Right atrium auricular region (tissue), 2 donors: ENCODE measurements at regions not wholly inside any gene's neighbourhood (a gene's known extent, or its start where the extent isn't known, plus 50 kb on each side); places are given as distances from the start of the nearest gene placed in this dataset.
"Not testable (repeated sequence)": the region's sequence is repeated elsewhere in the genome, so short reads cannot be mapped to it uniquely, and the experiment has no call there.

Experiments
- DNase-seq: peaks from one replicate; pipeline ENCODE4 v3.0.0-alpha.2; 2019; ENCODE audit warnings: low spot score
- H3K27ac ChIP-seq, 2 donors: fragments of 200-600 bp; sonication (generic); 1 replicate in 1 of 2; 2 replicates in 1 of 2; pipeline ENCODE4 v1.5.1; 2016 to 2019
- H3K27me3 ChIP-seq, 2 donors: fragments of 200-600 bp; sonication (generic); one replicate each; pipeline versions ENCODE4 v1.5.1 to v1.6.0; 2017 to 2019
- H3K36me3 ChIP-seq: fragments of 200-600 bp; sonication (generic); one replicate; pipeline ENCODE4 v1.5.1; 2016
- H3K4me1 ChIP-seq, 2 donors: fragments of 200-600 bp; sonication (generic); one replicate each; pipeline versions ENCODE4 v1.5.1 to v1.6.0; 2017 to 2019
- H3K4me3 ChIP-seq, 2 donors: fragments of 200-600 bp; sonication (generic); 1 replicate in 1 of 2; 2 replicates in 1 of 2; pipeline ENCODE4 v1.5.1; 2017 to 2019; ENCODE audit warnings: mild to moderate bottlenecking in 1 of 2, moderate library complexity in 1 of 2
- H3K9me3 ChIP-seq, 2 donors: fragments of 200-600 bp; sonication (generic); one replicate each; pipeline ENCODE4 v1.5.1; 2019
- TF ChIP-seq, protein P1 (sequence below), 2 donors: fragments of 200-600 bp; sonication (generic); IDR thresholded peaks; one replicate each; pipeline ENCODE4 v1.5.1; 2019; ENCODE audit warnings: antibody characterized with exemption in 2 of 2

GRCh38 chr15:81885135-81885534, 160.7 kb downstream of the MEX3B start:
- H3K36me3 ChIP-seq: no peaks in the 10 kb centered on the region
- no peaks in the 10 kb centered on the region for H3K27me3 ChIP-seq
- TF ChIP-seq, protein P1, sequence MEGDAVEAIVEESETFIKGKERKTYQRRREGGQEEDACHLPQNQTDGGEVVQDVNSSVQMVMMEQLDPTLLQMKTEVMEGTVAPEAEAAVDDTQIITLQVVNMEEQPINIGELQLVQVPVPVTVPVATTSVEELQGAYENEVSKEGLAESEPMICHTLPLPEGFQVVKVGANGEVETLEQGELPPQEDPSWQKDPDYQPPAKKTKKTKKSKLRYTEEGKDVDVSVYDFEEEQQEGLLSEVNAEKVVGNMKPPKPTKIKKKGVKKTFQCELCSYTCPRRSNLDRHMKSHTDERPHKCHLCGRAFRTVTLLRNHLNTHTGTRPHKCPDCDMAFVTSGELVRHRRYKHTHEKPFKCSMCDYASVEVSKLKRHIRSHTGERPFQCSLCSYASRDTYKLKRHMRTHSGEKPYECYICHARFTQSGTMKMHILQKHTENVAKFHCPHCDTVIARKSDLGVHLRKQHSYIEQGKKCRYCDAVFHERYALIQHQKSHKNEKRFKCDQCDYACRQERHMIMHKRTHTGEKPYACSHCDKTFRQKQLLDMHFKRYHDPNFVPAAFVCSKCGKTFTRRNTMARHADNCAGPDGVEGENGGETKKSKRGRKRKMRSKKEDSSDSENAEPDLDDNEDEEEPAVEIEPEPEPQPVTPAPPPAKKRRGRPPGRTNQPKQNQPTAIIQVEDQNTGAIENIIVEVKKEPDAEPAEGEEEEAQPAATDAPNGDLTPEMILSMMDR (IDR thresholded peaks at IDR 0.05): no peak
- no peaks in the 10 kb centered on the region for H3K4me1 ChIP-seq
- H3K27ac ChIP-seq: no peak overlapping the region
- DNase-seq: no peak
- H3K4me3 ChIP-seq: no peak overlapping the region
- H3K9me3 ChIP-seq: no peaks in the 10 kb centered on the region

GRCh38 chr15:81882504-81882903, 163.3 kb downstream of the MEX3B start:
- H3K4me1 ChIP-seq: peaks cover 0 to 3% of the 10 kb centered on the region in 2 donors
- no peak overlapping the region for H3K4me3 ChIP-seq
- no peak for DNase-seq
- no peaks in the 10 kb centered on the region for H3K9me3 ChIP-seq
- no peaks in the 10 kb centered on the region for H3K27me3 ChIP-seq
- TF ChIP-seq, protein P1 (IDR thresholded peaks at IDR 0.05): no peak
- H3K27ac ChIP-seq: no peak overlapping the region
- no peaks in the 10 kb centered on the region for H3K36me3 ChIP-seq

GRCh38 chr15:81880833-81881232, 165.0 kb downstream of the MEX3B start:
- TF ChIP-seq, protein P1 (IDR thresholded peaks at IDR 0.05): no peak
- Histone ChIP-seq H3K4me3 (no peak overlapping the region), H3K27me3 (no peaks in the 10 kb centered on the region), H3K9me3 (no peaks in the 10 kb centered on the region), H3K4me1 (peaks cover 0 to 4% of the 10 kb centered on the region in 2 donors), H3K27ac (no peak overlapping the region), H3K36me3 (no peaks in the 10 kb centered on the region)
- no peak for DNase-seq

DNA sequence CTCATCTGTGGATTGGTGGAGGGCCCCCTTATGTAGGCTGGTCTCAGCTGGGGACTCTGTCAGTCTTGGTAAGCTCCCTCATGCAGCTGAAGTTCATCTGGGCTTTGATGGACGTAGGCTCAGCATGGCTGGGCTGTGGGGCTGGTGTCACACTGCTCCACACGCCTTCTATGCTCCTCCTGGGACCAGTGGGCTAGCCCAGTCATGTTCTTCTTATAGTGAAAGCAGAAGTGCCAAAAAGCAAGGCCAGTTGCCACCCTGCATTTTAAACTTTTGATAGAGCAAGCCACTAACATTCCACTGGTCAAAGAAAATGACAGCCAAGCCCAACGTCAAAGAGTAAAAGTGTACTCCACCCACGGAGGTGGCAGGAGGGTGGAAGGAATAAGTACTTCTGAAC, 165.5 kb downstream of the MEX3B start:
- Histone ChIP-seq H3K27me3 (no peaks in the 10 kb centered on the region), H3K4me3 (no peak overlapping the region), H3K9me3 (no peaks in the 10 kb centered on the region), H3K4me1 (peaks cover 0 to 4% of the 10 kb centered on the region in 2 donors), H3K36me3 (no peaks in the 10 kb centered on the region), H3K27ac (no peak overlapping the region)
- TF ChIP-seq, protein P1 (IDR thresholded peaks at IDR 0.05): no peak
- no peak for DNase-seq

DNA sequence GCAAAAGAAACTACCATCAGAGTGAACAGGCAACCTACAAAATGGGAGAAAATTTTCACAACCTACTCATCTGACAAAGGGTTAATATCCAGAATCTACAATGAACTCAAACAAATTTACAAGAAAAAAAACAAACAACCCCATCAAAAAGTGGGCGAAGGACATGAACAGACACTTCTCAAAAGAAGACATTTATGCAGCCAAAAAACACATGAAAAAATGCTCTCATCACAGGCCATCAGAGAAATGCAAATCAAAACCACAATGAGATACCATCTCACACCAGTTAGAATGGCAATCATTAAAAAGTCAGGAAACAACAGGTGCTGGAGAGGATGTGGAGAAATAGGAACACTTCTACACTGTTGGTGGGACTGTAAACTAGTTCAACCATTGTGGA, 170.1 kb downstream of the MEX3B start:
- not testable (repeated sequence) for H3K27me3 ChIP-seq, H3K27ac ChIP-seq, H3K4me3 ChIP-seq, H3K36me3 ChIP-seq, H3K4me1 ChIP-seq, DNase-seq, H3K9me3 ChIP-seq

GRCh38 chr15:81870746-81871106, 175.1 kb downstream of the MEX3B start:
- H3K4me1 ChIP-seq, H3K27me3 ChIP-seq, H3K27ac ChIP-seq, H3K9me3 ChIP-seq, H3K4me3 ChIP-seq, H3K36me3 ChIP-seq, DNase-seq: not testable (repeated sequence)

- H3K4me1 ChIP-seq, H3K4me3 ChIP-seq, H3K9me3 ChIP-seq, H3K36me3 ChIP-seq, H3K27me3 ChIP-seq, H3K27ac ChIP-seq, DNase-seq: not testable (repeated sequence)
Measured at GRCh38 chr15:81870062-81870745, 175.6 kb downstream of the MEX3B start.
